A673 (cell line): ENCODE measurements at regions not wholly inside any gene's neighbourhood (a gene's known extent, or its start where the extent isn't known, plus 50 kb on each side); places are given as distances from the start of the nearest gene placed in this dataset.

Experiments used
- BruUV-seq: library from RNA; stranded (reverse); fragments of 400-500 nt; replicated peaks from 2 replicates; lab custom pipeline; 2021; lab: Mats Ljungman, UMichigan
- CTCF ChIA-PET: fragments of 300-600 bp; sonication (Branson Sonifier 250); formaldehyde crosslinking; loops from one replicate; lab custom pipeline; 2022; ENCODE audit warnings: antibody characterized with exemption; lab: Charles Lee
- POLR2A ChIA-PET: fragments of 300-600 bp; sonication (Branson Sonifier 250); formaldehyde crosslinking; loops from one replicate; lab custom pipeline; 2022; ENCODE audit warnings: antibody characterized with exemption; ENCODE audit not compliant: low non-redundant PET; lab: Charles Lee
- DNase-seq: peaks from one replicate; pipeline ENCODE4 v3.0.0-alpha.2; 2015; ENCODE audit warnings: low spot score
- H3K27ac ChIP-seq: fragments of 200-600 bp; sonication (generic); 2 replicates; pipeline ENCODE4 v1.5.1; 2016; ENCODE audit warnings: mixed run types, low read depth, mild to moderate bottlenecking, mixed read lengths, antibody characterized with exemption, low read length; ENCODE audit not compliant: poor library complexity, severe bottlenecking
- H3K27me3 ChIP-seq: fragments of 200-600 bp; sonication (generic); replicated peaks from 2 replicates; pipeline ENCODE4 v1.6.1; 2017; ENCODE audit warnings: mixed run types, low read depth, mild to moderate bottlenecking, mixed read lengths, antibody characterized with exemption, low read length; ENCODE audit not compliant: insufficient read depth, poor library complexity
- H3K36me3 ChIP-seq: fragments of 200-600 bp; sonication (generic); 2 replicates; pipeline ENCODE4 v1.6.1; 2016; ENCODE audit warnings: mixed run types, mild to moderate bottlenecking, mixed read lengths, antibody characterized with exemption, low read length; ENCODE audit not compliant: insufficient read depth, poor library complexity, severe bottlenecking
- H3K4me1 ChIP-seq: fragments of 200-600 bp; sonication (generic); 2 replicates; pipeline ENCODE4 v1.6.1; 2017; ENCODE audit warnings: mixed run types, mild to moderate bottlenecking, mixed read lengths, antibody characterized with exemption, low read length; ENCODE audit not compliant: insufficient read depth, poor library complexity, severe bottlenecking
- H3K4me3 ChIP-seq: fragments of 200-600 bp; sonication (generic); 2 replicates; pipeline ENCODE4 v1.5.1; 2016; ENCODE audit warnings: low read depth, mixed run types, mild to moderate bottlenecking, mixed read lengths, low read length; ENCODE audit not compliant: poor library complexity, severe bottlenecking
- H3K9me3 ChIP-seq: fragments of 200-600 bp; sonication (generic); 2 replicates; pipeline ENCODE4 v1.6.1; 2016; ENCODE audit warnings: mixed run types, low read depth, mild to moderate bottlenecking, mixed read lengths, antibody characterized with exemption, low read length; ENCODE audit not compliant: poor library complexity, severe bottlenecking
- EZH2 ChIP-seq: fragments of 200-600 bp; sonication (generic); IDR thresholded peaks from 2 replicates; pipeline ENCODE4 v1.6.1; 2017; ENCODE audit warnings: borderline replicate concordance, low read depth, mild to moderate bottlenecking, mixed read lengths, antibody characterized with exemption, low read length; ENCODE audit not compliant: poor library complexity, severe bottlenecking
- intact Hi-C: fragments of 100-400 bp; cut with micrococcal nuclease; formaldehyde crosslinking; loops from one replicate; pipeline ENCODE4 v1.10.0; 2022; ENCODE audit not compliant: unreplicated experiment
- TF ChIP-seq, protein P1 (sequence below): fragments of 300-800, 200-600 bp; sonication (generic); conservative IDR thresholded peaks from 2 replicates; pipeline ENCODE4 v1.5.1; 2017; ENCODE audit warnings: low read depth, mild to moderate bottlenecking, antibody characterized with exemption, low read length, moderate library complexity, mixed read lengths

DNA sequence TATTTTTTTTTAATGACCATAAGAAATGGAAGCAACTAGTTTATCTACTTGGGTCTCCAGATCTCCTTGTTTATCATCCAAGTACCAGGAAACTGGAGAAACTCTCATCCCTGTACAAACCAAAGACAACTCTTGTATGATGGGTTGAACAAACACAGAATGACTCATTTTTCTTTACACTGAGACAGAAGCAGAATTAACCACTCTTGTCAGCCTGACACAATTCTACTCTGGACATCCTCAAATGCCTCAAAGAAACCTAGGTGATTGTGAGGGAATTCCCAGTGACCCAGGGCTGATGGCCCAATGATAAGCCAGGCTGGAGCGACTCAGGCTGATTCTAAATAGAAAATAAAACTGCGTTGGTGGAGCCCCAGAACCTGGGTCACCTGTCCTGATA, 151.5 kb downstream of the ZNF737 start:
- no TSS peak for BruUV-seq
- ChIA-PET CTCF (no interaction called here), POLR2A (no interaction called here)
- no peak overlapping the region for H3K4me3 ChIP-seq
- no peaks in the 10 kb centered on the region for H3K4me1 ChIP-seq
- TF ChIP-seq EZH2: no peak
- TF ChIP-seq, protein P1, sequence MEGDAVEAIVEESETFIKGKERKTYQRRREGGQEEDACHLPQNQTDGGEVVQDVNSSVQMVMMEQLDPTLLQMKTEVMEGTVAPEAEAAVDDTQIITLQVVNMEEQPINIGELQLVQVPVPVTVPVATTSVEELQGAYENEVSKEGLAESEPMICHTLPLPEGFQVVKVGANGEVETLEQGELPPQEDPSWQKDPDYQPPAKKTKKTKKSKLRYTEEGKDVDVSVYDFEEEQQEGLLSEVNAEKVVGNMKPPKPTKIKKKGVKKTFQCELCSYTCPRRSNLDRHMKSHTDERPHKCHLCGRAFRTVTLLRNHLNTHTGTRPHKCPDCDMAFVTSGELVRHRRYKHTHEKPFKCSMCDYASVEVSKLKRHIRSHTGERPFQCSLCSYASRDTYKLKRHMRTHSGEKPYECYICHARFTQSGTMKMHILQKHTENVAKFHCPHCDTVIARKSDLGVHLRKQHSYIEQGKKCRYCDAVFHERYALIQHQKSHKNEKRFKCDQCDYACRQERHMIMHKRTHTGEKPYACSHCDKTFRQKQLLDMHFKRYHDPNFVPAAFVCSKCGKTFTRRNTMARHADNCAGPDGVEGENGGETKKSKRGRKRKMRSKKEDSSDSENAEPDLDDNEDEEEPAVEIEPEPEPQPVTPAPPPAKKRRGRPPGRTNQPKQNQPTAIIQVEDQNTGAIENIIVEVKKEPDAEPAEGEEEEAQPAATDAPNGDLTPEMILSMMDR: no peak
- DNase-seq: no peak
- intact Hi-C loops: no loop called here
- no peaks in the 10 kb centered on the region for H3K27me3 ChIP-seq
- no peak overlapping the region for H3K27ac ChIP-seq
- H3K9me3 ChIP-seq: peaks cover 12% of the 10 kb centered on the region
- no peaks in the 10 kb centered on the region for H3K36me3 ChIP-seq

DNA sequence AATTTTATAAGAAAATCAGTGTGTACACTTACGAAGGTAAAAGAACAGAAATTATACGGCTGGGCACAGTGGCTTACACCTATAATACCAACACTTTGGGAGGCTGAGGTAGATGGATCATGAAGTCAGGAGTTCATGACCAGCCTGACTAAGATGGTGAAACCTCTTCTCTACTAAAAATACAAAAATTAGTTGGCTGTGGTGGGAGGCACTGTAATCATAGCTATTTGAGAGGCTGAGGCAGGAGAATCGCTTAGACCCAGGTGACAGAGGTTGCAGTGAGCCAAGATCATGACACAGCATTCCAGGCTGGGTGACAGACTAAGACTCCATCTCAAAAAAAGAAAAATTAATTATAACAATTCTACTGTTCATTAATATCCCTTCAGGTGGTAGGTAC, 151.9 kb downstream of the ZNF737 start:
- intact Hi-C loops: no loop called here
- Histone ChIP-seq H3K27me3 (no peaks in the 10 kb centered on the region), H3K9me3 (peaks cover 14% of the 10 kb centered on the region), H3K27ac (no peak overlapping the region), H3K4me3 (no peak overlapping the region), H3K4me1 (no peaks in the 10 kb centered on the region), H3K36me3 (no peaks in the 10 kb centered on the region)
- TF ChIP-seq, protein P1: no peak
- TF ChIP-seq EZH2: no peak
- POLR2A ChIA-PET: no interaction called here
- CTCF ChIA-PET: no interaction called here
- no peak for DNase-seq
- BruUV-seq: no TSS peak

DNA sequence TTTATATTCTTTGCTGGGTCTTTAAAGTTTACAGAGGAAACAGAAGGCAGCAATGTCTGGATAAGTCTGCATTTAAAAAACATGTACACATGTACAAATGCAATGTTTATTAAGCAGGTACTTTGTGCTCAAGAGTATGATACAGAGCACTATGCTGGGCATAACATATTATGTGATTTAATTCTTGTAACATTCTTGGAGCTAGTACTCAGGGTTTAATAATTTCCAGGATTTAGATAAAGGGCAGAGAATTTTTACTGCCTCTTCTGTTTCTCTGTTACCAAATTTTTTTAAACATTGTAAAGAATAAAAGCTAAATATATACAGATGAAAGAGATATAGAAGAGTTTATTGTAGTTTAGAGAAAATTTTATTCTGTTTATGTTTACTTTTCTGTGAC, 152.7 kb downstream of the ZNF737 start:
- Histone ChIP-seq H3K9me3 (peaks cover 14% of the 10 kb centered on the region), H3K4me1 (no peaks in the 10 kb centered on the region), H3K27ac (no peak overlapping the region), H3K27me3 (no peaks in the 10 kb centered on the region), H3K36me3 (no peaks in the 10 kb centered on the region), H3K4me3 (no peak overlapping the region)
- DNase-seq: no peak
- intact Hi-C loops: no loop called here
- POLR2A ChIA-PET: no interaction called here
- TF ChIP-seq, protein P1: no peak
- no peak for TF ChIP-seq EZH2
- CTCF ChIA-PET: no interaction called here
- no TSS peak for BruUV-seq

DNA sequence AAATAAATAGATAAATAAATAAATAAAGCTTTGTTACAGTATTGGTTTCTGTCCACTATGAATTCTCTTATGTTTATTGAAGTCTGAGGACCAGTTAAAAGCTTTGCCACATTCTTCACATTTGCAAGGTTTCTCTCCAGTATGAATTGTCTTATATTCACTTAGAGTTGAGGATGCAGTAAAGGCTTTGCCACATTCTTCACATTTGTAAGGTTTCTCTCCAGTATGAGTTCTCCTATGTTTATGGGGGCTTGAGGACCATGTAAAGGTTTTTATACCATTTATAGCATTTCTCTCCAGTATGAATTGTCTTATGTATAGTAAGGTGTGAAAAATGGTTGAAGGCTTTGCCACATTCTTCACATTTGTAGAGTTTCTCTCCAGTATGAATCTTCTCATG, 168.3 kb downstream of the ZNF737 start:
- H3K9me3 ChIP-seq: peaks cover 30% of the 10 kb centered on the region
- POLR2A ChIA-PET: no interaction called here
- intact Hi-C loops: no loop called here

More for the DNA sequence above, 168.3 kb downstream of the ZNF737 start:
- TF ChIP-seq, protein P1: no peak
- no peak for TF ChIP-seq EZH2
- no peaks in the 10 kb centered on the region for H3K27me3 ChIP-seq
- DNase-seq: no peak
- no peak overlapping the region for H3K27ac ChIP-seq
- no peaks in the 10 kb centered on the region for H3K36me3 ChIP-seq
- H3K4me3 ChIP-seq: no peak overlapping the region
- CTCF ChIA-PET: no interaction called here
- no TSS peak for BruUV-seq
- H3K4me1 ChIP-seq: no peaks in the 10 kb centered on the region
